ENCODE measurements at regions not wholly inside any gene's neighbourhood (a gene's known extent, or its start where the extent isn't known, plus 50 kb on each side); places are given as distances from the start of the nearest gene placed in this dataset.

GRCh38 chr2:215635788-215636139, 199.9 kb upstream of the FN1 start (continued):
- TF ChIP-seq ZBTB39 (CRISPR knock-in tag; IDR thresholded peaks at IDR 0.05) (no peak), ZBTB21 (CRISPR knock-in tag; IDR thresholded peaks at IDR 0.05) (no peak), RFX3 (CRISPR knock-in tag; IDR thresholded peaks at IDR 0.05) (no peak), NR0B2 (CRISPR knock-in tag; IDR thresholded peaks at IDR 0.05) (no peak), ELF1 (CRISPR knock-in tag; IDR thresholded peaks at IDR 0.05) (0 out of 2 replicates have a peak, but pooled peaks have one; percentile 14), ZNF274 (CRISPR knock-in tag; IDR thresholded peaks at IDR 0.05) (no peak), SMYD3 (CRISPR knock-in tag; IDR thresholded peaks at IDR 0.05) (no peak), NR2F6 (IDR thresholded peaks at IDR 0.05) (no peak), NR2F6 (CRISPR knock-in tag; IDR thresholded peaks at IDR 0.05) (no peak), ISX (CRISPR knock-in tag; conservative IDR thresholded peaks at IDR 0.05) (no peak), SMARCC2 (IDR thresholded peaks at IDR 0.05) (no peak), FOXP1 (IDR thresholded peaks at IDR 0.05) (no peak), FOXP1 (CRISPR knock-in tag; IDR thresholded peaks at IDR 0.05) (no peak), ZBED4 (CRISPR knock-in tag; IDR thresholded peaks at IDR 0.05; ENCODE audit: borderline replicate concordance) (0 out of 2 replicates have a peak, but pooled peaks have one; percentile 30), KIAA2018 (CRISPR knock-in tag; IDR thresholded peaks at IDR 0.05; ENCODE audit: borderline replicate concordance) (no peak)

All from HepG2 (cell line).